GM18868 (cell line): ENCODE measurements at regions not wholly inside any gene's neighbourhood (a gene's known extent, or its start where the extent isn't known, plus 50 kb on each side); places are given as distances from the start of the nearest gene placed in this dataset.
A peak's percentile ranks its signal among the peaks of the same experiment; 100 is the strongest.

Experiments
- ATAC-seq: cut with Tn5 transposase; IDR thresholded peaks from one replicate; pipeline ENCODE4 v1.9.1; 2021; ENCODE audit warnings: mild to moderate bottlenecking, moderate library complexity; ENCODE audit not compliant: unreplicated experiment

DNA sequence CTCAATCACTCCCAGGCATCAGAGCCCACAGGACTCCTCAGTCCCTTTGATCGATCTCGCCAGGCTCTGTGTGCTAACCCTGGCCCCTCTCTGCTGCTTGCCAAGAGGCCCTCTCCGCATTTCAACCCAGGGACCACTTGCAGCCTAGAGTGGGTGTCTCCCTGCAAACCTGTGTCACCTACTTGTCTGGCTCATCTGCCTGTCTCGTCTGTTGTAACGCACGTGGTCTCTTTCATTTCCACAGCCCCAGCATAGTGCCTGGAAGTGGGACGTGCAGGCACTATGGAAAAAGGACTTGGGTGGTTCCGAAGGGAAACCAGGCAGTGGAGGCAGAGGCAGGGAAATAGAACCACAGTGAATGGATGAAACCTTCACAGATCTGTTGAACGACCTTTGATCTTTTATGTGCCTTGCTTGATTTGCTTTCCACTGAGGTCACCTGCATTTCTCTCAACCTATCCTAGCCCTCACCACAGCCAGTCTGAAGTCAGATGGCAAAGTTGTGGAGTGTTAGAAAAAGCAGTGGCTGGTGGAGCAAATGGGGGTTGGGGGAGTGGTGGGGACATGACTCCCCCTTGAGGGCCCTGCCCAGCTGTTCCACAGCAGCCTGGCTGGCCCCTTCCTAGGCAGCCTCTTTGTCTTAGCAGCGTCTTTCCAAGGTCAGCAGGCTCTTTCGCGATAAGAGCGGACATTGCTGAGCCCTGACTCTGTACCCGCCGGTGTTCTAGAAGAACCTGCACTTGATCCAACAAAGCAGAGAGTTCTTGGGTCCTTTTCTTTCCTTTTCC, 55.8 kb upstream of the TAGAP start:
- ATAC-seq = no peak

DNA sequence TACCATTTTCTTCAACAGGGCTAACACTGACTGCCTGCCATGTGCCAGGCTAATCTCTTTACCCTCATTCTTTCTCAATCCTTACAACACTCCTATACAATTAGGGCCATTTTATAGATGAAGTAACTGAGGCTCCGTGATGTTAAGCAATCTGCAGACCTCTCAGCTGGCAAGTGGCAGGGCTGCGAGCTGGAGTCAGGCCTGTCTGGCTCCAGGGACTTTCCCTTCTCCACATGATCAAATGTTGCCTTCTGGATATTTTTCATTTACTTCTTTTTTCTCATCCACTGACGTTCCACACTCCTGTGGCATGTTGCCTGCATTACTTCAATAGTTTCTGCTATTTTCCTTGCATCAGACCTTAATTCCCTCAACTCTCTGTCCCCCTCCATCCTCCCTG, 55.2 kb upstream of the TAGAP start:
- no peak for ATAC-seq

GRCh38 chr6:159099276-159099675, 54.5 kb upstream of the TAGAP start:
- no peak for ATAC-seq

GRCh38 chr6:159098636-159099106, 53.9 kb upstream of the TAGAP start:
- peak; percentile 39 for ATAC-seq

DNA sequence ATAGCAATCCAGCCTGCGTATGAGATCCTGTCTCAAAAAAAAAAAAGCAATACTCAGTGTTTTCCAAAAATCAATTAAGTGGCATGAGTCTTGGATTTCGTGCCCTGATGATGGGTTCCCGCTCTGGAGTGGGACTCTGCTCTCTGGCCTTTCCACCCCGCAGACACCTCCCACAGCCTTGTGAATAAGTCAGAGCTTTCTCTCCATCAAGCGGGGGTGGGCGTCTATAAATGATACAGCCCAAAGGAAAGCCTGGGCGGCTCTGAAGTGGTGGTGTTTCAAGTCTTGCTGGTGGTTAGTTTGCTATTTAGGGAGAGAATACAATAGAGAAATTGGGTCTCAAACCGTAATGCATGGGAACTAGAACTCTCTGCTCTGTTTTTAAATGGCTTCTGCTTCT, 52.5 kb upstream of the TAGAP start:
- ATAC-seq = no peak

DNA sequence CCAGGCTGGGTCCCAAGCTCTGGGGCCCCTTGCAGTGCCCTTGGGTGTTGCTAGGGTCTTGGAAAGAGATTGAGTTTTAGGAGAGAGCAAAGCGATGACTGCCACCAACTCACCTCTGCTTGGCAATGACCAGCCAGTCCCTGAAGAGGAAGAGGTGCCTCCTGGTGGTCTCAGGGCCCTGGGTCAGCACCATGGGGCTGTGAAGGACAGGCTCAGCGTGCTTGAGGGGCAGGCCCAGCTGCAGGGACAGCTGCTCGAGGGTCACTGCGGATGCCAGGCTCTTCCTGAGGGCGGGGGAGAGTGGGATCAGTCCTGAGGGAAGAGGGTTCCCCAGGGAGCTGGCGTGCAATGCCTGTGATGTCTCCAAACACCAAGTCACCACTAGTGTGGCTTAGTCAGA, 50.8 kb upstream of the TAGAP start:
- ATAC-seq = no peak

DNA sequence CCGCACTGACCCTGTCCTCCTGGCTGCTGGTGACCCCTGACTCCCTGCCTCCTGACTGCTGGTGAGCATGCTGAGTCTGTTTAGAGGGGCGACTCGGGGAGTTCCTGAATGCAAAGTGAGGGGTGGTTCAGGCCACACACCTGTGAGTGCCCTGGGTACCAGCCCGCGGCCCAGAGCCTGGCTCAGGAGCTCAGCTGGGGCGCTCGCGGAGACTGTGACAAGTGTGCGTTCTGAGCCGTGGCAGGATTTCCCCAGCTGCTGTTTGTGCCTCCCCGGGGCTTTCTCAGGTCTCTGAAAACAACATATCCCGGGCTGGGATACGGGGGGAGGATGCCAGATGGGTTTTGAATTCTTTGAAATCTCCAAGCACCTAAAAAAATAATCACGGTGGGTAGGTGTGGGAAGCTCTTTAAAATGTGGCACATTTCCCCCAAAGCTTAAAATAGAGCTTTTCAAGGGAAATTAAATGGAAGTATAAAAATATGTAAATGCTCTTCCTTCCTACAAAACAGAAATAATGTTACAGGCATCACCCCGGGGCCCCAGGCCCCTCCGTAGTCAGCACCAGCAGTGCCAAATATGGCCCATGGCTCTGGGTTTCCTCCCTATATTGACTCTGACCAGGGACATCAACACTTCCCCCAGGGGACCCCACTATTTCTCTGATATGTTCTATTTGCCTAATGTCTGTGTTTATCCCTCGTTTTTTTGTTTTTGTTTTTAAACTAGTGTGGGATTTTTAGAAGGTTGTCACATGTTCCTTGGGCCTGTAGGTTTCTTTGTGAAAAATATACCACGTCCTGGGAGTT, 49.9 kb upstream of the TAGAP start:
- peak; percentile 91 for ATAC-seq
